HG03432 (cell line): ENCODE measurements at regions not wholly inside any gene's neighbourhood (a gene's known extent, or its start where the extent isn't known, plus 50 kb on each side); places are given as distances from the start of the nearest gene placed in this dataset.
"Not testable (repeated sequence)": the region's sequence is repeated elsewhere in the genome, so short reads cannot be mapped to it uniquely, and the experiment has no call there.

Source experiments
- ATAC-seq: cut with Tn5 transposase; IDR thresholded peaks from one replicate; pipeline ENCODE4 v1.9.1; 2021; ENCODE audit warnings: mild to moderate bottlenecking, moderate library complexity; ENCODE audit not compliant: unreplicated experiment

- no peak for ATAC-seq
Measured at GRCh38 chr6:167661552-167662044, 165.1 kb upstream of the AFDN start.

DNA sequence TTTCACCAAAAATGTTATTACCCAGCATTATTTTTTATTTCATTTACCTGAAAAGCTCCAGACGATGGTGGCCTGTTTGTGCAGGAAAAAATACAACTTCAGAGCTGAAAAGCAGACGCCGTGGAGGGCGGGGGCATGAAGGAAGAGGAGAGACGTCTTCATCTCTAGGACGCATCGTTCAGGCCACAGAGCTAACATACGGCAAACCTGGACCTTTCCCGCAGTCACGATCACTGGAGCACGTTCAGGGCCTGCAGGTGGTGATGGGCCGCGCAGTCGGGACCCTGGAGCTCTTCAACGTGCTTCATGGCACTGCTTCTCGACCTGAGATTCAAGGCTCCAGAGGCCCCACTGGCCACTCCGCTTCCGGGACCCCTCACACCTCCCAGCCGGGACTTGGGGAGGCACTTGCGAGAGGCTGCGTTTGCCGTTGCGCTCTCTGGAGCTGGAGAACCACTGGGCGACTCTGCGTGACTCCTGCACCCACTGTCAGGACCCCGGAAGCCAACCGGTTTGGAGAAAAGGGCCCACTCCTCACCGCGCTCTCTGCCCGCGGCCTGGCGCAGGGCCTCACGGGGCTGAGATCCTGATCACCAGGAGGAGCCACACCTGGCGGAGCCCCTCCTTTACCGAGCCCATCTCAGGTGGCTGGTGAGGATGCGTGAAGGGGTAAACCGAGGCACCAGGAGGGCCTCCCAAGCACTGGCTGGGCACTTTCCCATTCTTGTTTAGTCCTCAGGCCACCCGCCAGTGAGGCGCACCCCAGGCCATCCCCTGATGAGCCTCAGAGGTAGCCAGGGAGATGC is 164.4 kb upstream of the AFDN start:
- no peak for ATAC-seq

- ATAC-seq = no peak
Measured at GRCh38 chr6:167662881-167663205, 163.9 kb upstream of the AFDN start.

DNA sequence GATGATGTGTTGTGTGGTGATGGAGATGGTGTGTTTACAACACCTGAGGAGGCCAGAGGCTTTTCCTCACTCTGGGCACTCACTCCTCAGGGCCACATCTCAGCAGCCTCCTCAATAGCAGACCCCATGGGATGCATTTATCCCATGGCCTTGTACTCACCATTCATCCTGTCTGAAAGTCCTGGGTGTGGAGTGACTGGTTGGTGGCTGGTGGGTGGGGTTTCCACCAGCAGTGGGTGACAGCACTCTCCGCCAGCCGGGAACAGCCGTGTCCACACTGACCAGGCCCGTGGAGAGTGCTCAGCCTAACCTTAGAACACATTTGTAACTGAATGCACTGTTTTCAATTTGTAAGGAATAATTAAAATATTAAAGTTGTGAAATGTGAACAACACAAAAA is 163.4 kb upstream of the AFDN start:
- ATAC-seq = no peak

- ATAC-seq = no peak
Measured at GRCh38 chr6:167663784-167664443, 162.8 kb upstream of the AFDN start.

GRCh38 chr6:167664678-167665660 is 161.7 kb upstream of the AFDN start:
- ATAC-seq = no peak

DNA sequence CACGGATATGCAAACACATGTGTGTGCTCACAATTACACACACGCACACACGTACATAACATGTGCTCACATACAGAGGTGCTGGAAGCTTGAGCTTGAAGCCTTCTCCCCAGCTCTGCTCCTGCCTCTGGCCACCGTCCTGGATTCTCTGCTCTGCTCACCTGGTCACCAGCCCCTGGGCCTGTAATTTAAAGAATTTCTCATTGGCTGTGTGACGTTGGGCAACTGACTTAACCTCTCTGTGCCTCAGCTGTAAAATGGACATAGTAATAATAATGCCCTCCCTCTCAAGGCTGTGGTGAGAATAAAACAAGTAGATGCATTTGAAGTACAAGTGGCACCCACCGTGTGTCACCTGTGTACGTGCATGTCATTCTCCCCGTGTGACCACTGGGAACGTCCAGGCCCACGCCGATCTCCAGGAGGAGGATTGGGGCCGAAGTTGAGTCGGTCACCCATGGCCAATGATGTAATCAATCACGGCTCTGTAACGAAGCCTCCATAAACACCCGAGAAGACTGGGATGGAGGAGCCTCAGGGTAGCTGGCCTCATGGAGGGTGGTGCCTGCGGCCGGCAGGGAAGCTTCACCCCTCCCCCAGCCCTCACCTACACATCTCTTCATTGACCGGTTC is 160.9 kb upstream of the AFDN start:
- no peak for ATAC-seq

DNA sequence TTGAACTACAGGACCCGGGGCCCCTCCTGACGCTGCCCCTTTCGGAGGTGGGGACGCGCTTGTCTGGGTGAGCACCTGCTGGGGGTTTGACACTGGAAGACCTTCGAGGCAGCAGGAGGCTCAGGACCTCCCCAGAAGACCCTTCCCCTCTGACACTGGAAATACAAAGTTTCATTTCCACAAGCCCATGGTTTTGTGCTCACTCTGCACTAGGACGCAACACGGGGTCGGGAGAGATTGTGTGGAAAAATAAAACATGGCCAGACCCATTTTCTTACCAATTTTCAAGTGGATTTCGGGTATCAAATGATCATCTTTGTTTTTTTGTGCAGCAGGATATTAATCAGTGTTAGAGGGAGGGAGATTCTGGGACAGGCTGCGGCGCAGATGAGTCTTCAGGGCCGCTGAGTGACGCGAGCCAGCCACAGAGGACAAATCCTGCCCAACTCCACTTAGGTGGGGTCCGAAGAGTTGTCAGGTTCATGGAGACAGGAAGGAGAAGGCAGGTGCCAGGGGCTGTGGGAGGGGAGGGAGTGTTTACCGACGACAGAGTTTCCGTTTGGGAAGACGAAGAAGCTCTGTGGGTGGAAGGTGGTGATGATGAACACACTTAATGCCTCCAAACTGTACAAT is 160.0 kb upstream of the AFDN start:
- ATAC-seq = no peak

DNA sequence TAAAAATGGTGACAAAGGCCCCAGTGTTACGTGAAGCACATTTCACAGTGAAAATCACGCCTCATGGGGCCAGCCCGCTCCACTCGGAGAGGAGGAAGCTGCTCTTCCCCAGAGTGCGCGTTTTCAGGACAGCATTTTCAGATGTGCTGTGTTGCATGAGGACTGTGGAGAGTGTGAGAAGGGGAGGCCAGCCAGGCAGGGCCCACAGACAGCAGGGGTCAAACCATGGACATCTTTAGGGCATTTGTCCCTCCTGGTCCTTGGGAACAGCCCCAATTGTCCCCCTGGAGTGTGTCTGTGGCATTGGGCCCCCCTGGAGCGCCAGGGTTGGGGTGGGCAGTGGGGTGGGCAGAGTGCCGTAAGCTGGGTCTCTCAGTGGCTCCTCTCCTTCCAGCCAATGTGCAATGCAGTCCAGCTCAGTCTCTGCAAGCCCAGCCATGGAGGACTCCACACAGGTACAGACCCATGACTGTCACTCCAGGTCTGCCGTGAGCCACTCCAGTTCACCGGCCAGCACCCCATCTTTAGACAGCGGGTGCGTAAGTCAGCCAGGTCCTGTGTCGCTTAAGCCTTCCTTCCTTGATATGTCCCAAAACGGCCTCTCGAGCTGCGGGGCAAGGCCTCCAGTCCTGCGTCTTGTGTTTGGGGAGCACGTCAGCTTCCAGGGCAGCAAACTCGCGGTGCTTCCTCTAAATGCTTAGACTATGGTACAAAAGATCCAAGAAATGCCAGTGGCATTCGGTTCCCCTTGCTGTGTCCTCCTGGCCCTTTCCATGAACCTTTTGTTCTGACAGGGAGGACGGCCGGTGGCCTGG is 159.3 kb upstream of the AFDN start:
- ATAC-seq = no peak

DNA sequence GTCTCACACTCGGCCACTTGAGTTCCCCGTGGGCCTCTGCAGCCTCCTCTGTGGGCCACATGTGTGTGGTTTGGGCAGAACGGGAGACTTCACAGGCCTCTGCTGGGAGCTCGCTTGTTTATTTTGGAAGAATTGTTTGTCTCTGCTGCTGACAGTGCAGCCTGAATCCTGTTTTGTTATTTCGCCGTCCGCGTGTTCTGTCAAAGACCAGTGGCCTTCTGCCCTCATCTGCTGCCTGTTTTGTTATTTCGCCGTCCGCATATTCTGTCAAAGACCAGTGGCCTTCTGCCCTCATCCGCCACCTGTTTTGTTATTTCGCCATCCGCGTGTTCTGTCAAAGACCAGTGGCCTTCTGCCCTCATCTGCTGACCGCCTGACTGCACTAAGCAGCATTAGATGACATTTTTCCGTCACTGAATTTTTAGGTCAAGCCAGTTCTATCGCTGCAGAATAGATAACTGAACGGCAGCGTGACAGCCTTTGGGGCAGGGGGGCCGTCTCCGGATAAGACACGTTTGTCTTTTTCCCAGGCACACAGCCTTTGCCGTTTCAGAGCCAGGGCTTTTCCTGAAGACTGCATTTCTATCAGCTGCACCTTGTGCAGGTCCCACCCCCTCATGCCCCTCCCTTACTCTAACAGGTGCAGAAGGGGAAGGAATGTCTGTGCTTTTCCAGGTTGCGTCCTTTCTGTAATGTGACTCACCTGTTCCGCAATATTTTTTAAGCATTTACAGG is 158.5 kb upstream of the AFDN start:
- no peak for ATAC-seq

GRCh38 chr6:167668754-167669552 is 157.8 kb upstream of the AFDN start:
- no peak for ATAC-seq

DNA sequence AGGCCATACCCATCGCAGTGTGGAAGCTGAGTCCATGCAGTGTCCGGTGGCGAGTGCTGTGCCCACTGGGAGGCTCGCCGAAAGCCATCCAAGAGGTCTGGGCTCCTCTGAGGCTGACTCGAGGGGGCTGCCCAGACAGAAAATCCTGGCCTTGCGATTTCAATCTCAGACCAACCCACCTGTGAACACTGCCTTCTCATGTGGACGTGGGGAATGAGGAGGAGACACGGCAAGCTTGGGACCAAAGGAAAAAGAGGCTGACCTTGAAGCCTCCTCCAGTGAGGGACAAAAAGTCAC is 157.2 kb upstream of the AFDN start:
- ATAC-seq = no peak

GRCh38 chr6:167669870-167670802 is 156.6 kb upstream of the AFDN start:
- no peak for ATAC-seq

DNA sequence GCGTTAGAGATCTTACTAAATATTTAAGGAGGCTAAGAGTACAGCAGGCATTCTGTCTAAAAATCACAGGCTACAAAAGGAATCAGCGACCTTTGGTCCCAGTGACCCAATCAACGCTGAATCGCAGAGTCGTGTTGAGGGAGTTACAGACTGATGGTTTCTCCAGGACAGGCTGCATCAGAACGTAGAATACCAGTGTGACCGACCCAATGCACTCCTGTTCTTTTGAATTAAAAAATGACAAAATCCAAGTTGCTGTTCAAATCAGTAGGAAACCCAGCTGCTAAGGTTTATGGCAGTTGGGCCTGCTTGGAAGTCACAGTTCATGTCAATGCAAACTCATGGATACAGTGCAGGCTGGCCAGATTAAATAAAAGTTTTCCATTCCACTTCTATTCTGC is 155.8 kb upstream of the AFDN start:
- no peak for ATAC-seq

GRCh38 chr6:167671379-167671976 is 155.2 kb upstream of the AFDN start:
- ATAC-seq = not testable (repeated sequence)

- ATAC-seq = no peak
Measured at GRCh38 chr6:167671977-167672687, 154.6 kb upstream of the AFDN start.
